Fibroblast of lung (primary cell): ENCODE measurements at regions not wholly inside any gene's neighbourhood (a gene's known extent, or its start where the extent isn't known, plus 50 kb on each side); places are given as distances from the start of the nearest gene placed in this dataset.

Source experiments
- EZH2 ChIP-seq: IDR thresholded peaks from 2 replicates; pipeline ENCODE4 v1.5.1; 2012; ENCODE audit warnings: low read length, control low read depth, mild to moderate bottlenecking; ENCODE audit errors: missing control alignments
- TF ChIP-seq, protein P1 (sequence below), 2 donors: IDR thresholded peaks in 1 of 2; conservative IDR thresholded peaks in 1 of 2; 1 replicate in 1 of 2; 2 replicates in 1 of 2; pipeline ENCODE4 v1.5.1; 2011 to 2012; ENCODE audit warnings: low read length in 2 of 2, control low read depth in 1 of 2, inconsistent platforms in 1 of 2, low read depth in 1 of 2, mild to moderate bottlenecking in 1 of 2

DNA sequence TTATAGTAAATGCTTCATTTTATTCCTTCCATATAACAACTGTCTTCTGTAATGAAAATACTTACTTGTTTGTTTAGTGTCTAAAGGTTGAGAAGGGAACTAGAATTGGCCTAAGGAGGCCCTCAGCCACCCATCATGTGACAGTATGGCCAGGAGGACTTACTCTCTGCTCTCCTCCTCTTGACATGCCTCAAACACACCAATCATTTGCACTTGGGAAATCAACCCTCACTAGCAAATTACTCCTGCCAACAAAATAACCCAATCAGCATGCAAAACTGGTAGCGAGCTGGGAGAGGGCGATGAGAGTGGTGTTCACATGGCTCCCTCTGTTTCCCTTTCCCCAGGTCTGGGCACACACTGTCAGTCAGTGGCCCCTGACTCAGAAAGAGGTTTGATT is 58.6 kb upstream of the MEF2C start:
- TF ChIP-seq, protein P1, sequence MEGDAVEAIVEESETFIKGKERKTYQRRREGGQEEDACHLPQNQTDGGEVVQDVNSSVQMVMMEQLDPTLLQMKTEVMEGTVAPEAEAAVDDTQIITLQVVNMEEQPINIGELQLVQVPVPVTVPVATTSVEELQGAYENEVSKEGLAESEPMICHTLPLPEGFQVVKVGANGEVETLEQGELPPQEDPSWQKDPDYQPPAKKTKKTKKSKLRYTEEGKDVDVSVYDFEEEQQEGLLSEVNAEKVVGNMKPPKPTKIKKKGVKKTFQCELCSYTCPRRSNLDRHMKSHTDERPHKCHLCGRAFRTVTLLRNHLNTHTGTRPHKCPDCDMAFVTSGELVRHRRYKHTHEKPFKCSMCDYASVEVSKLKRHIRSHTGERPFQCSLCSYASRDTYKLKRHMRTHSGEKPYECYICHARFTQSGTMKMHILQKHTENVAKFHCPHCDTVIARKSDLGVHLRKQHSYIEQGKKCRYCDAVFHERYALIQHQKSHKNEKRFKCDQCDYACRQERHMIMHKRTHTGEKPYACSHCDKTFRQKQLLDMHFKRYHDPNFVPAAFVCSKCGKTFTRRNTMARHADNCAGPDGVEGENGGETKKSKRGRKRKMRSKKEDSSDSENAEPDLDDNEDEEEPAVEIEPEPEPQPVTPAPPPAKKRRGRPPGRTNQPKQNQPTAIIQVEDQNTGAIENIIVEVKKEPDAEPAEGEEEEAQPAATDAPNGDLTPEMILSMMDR (conservative IDR thresholded peaks at IDR 0.05 in 1 of 2, IDR thresholded peaks at IDR 0.05 in 1 of 2; ENCODE audit: low read depth in 1 of 2, low read length in 2 of 2): no peak
- TF ChIP-seq EZH2: no peak
